ENCODE measurements at regions not wholly inside any gene's neighbourhood (a gene's known extent, or its start where the extent isn't known, plus 50 kb on each side); places are given as distances from the start of the nearest gene placed in this dataset.

- no peak for DNase-seq (ENCODE audit: low spot score)
- ATAC-seq (ENCODE audit: low FRiP score), result no peak
- TF ChIP-seq CTCF (IDR thresholded peaks at IDR 0.05), result no peak
These were observed 69.7 kb upstream of the PGRMC2 start for GRCh38 chr4:128357286-128357685.

GRCh38 chr4:128355305-128355704 lies 67.7 kb upstream of the PGRMC2 start:
- ATAC-seq (ENCODE audit: low FRiP score) (peak; percentile 61), DNase-seq (ENCODE audit: low spot score) (no peak)
- no peak for TF ChIP-seq CTCF (IDR thresholded peaks at IDR 0.05)

GRCh38 chr4:128354205-128354821 lies 66.7 kb upstream of the PGRMC2 start:
- DNase-seq (ENCODE audit: low spot score) (no peak), ATAC-seq (ENCODE audit: low FRiP score) (peak; percentile 45)
- TF ChIP-seq CTCF (IDR thresholded peaks at IDR 0.05), result no peak

- TF ChIP-seq CTCF (IDR thresholded peaks at IDR 0.05), result no peak
- ATAC-seq (ENCODE audit: low FRiP score) (no peak), DNase-seq (ENCODE audit: low spot score) (no peak)
These were observed 66.2 kb upstream of the PGRMC2 start for GRCh38 chr4:128353791-128354190.

- ATAC-seq (ENCODE audit: low FRiP score), result no peak
- DNase-seq (ENCODE audit: low spot score), result no peak
- no peak for TF ChIP-seq CTCF (IDR thresholded peaks at IDR 0.05)
These were observed 63.9 kb upstream of the PGRMC2 start for GRCh38 chr4:128351502-128351901.

- no peak for ATAC-seq (ENCODE audit: low FRiP score)
- DNase-seq (ENCODE audit: low spot score), result no peak
- no peak for TF ChIP-seq CTCF (IDR thresholded peaks at IDR 0.05)
These were observed 62.9 kb upstream of the PGRMC2 start for GRCh38 chr4:128350449-128351045.

GRCh38 chr4:128349921-128350320 lies 62.3 kb upstream of the PGRMC2 start:
- no peak for TF ChIP-seq CTCF (IDR thresholded peaks at IDR 0.05)
- DNase-seq (ENCODE audit: low spot score), result no peak
- ATAC-seq (ENCODE audit: low FRiP score), result no peak

Measured in omental fat pad (tissue), 3 donors.